GM21529 (cell line): ENCODE measurements at regions not wholly inside any gene's neighbourhood (a gene's known extent, or its start where the extent isn't known, plus 50 kb on each side); places are given as distances from the start of the nearest gene placed in this dataset.
"Not testable (repeated sequence)": the region's sequence is repeated elsewhere in the genome, so short reads cannot be mapped to it uniquely, and the experiment has no call there.

Experiments
- ATAC-seq: cut with Tn5 transposase; IDR thresholded peaks from one replicate; pipeline ENCODE4 v1.9.1; 2021; ENCODE audit not compliant: unreplicated experiment

GRCh38 chr16:64260631-64261401 is 861.0 kb downstream of the CDH11 start:
- not testable (repeated sequence) for ATAC-seq

GRCh38 chr16:64254443-64255367 is 867.2 kb downstream of the CDH11 start:
- ATAC-seq = no peak

GRCh38 chr16:64253525-64253924 is 868.3 kb downstream of the CDH11 start:
- ATAC-seq = no peak

- no peak for ATAC-seq
Measured at GRCh38 chr16:64253096-64253495, 868.8 kb downstream of the CDH11 start.

- no peak for ATAC-seq
Measured at GRCh38 chr16:64251742-64252141, 870.1 kb downstream of the CDH11 start.

- no peak for ATAC-seq
Measured at GRCh38 chr16:64250866-64251265, 871.0 kb downstream of the CDH11 start.

GRCh38 chr16:64242492-64242891 is 879.4 kb downstream of the CDH11 start:
- ATAC-seq = no peak

GRCh38 chr16:64240586-64240985 is 881.3 kb downstream of the CDH11 start:
- ATAC-seq = no peak

- no peak for ATAC-seq
Measured at GRCh38 chr16:64238571-64238970, 883.3 kb downstream of the CDH11 start.

- ATAC-seq = no peak
Measured at GRCh38 chr16:64236316-64236715, 885.5 kb downstream of the CDH11 start.

GRCh38 chr16:64234200-64234599 is 887.7 kb downstream of the CDH11 start:
- ATAC-seq = no peak

GRCh38 chr16:64225696-64226095 is 896.2 kb downstream of the CDH11 start:
- ATAC-seq = no peak

GRCh38 chr16:64225036-64225435 is 896.8 kb downstream of the CDH11 start:
- ATAC-seq = no peak

GRCh38 chr16:64217789-64218535 is 903.9 kb downstream of the CDH11 start:
- no peak for ATAC-seq

- no peak for ATAC-seq
Measured at GRCh38 chr16:64215730-64216129, 906.1 kb downstream of the CDH11 start.

- no peak for ATAC-seq
Measured at GRCh38 chr16:64211331-64211730, 910.5 kb downstream of the CDH11 start.

GRCh38 chr16:64206862-64207261 is 915.0 kb downstream of the CDH11 start:
- no peak for ATAC-seq

- ATAC-seq = no peak
Measured at GRCh38 chr16:64203126-64203525, 918.7 kb downstream of the CDH11 start.

GRCh38 chr16:64202571-64202970 is 919.3 kb downstream of the CDH11 start:
- ATAC-seq = no peak

GRCh38 chr16:64196444-64196843 is 925.4 kb downstream of the CDH11 start:
- ATAC-seq = no peak

GRCh38 chr16:64185954-64186353 is 935.9 kb downstream of the CDH11 start:
- ATAC-seq = no peak
